ENCODE measurements at regions not wholly inside any gene's neighbourhood (a gene's known extent, or its start where the extent isn't known, plus 50 kb on each side); places are given as distances from the start of the nearest gene placed in this dataset.
A peak's percentile ranks its signal among the peaks of the same experiment; 100 is the strongest.

GRCh38 chr2:194003911-194004310 is 1653.1 kb upstream of the SLC39A10 start:
- no peak overlapping the region for H3K27ac Mint-ChIP-seq
- peaks cover 5% of the 10 kb centered on the region for H3K9me3 Mint-ChIP-seq
- no peak overlapping the region for H3K4me3 Mint-ChIP-seq
- ATAC-seq, result no peak
- no peaks in the 10 kb centered on the region for H3K4me1 Mint-ChIP-seq
- no peaks in the 10 kb centered on the region for H3K36me3 Mint-ChIP-seq
- DNase-seq (ENCODE audit: low spot score in 2 of 2), result no peak

- Mint-ChIP-seq H3K9me3 (peaks cover 7% of the 10 kb centered on the region), H3K4me1 (no peaks in the 10 kb centered on the region), H3K27ac (no peak overlapping the region), H3K4me3 (no peak overlapping the region), H3K36me3 (no peaks in the 10 kb centered on the region)
- ATAC-seq, result peak; percentile 24
- no peak for DNase-seq (ENCODE audit: low spot score in 2 of 2)
Measured at GRCh38 chr2:194002699-194003368, 1654.2 kb upstream of the SLC39A10 start.

GRCh38 chr2:193990868-193991267 is 1666.2 kb upstream of the SLC39A10 start:
- Mint-ChIP-seq H3K4me3 (no peak overlapping the region), H3K4me1 (no peaks in the 10 kb centered on the region), H3K27ac (no peak overlapping the region), H3K9me3 (peaks cover 7% of the 10 kb centered on the region), H3K36me3 (no peaks in the 10 kb centered on the region)
- no peak for DNase-seq (ENCODE audit: low spot score in 2 of 2)
- ATAC-seq, result no peak

- H3K9me3 Mint-ChIP-seq, result peaks cover 7% of the 10 kb centered on the region
- H3K4me1 Mint-ChIP-seq, result no peaks in the 10 kb centered on the region
- DNase-seq (ENCODE audit: low spot score in 2 of 2) (no peak), ATAC-seq (no peak)
- no peaks in the 10 kb centered on the region for H3K36me3 Mint-ChIP-seq
- no peak overlapping the region for H3K4me3 Mint-ChIP-seq
- H3K27ac Mint-ChIP-seq, result no peak overlapping the region
Measured at GRCh38 chr2:193989645-193990044, 1667.4 kb upstream of the SLC39A10 start.

- no peak for ATAC-seq
- H3K4me3 Mint-ChIP-seq, result no peak overlapping the region
- peaks cover 7% of the 10 kb centered on the region for H3K9me3 Mint-ChIP-seq
- DNase-seq (ENCODE audit: low spot score in 2 of 2), result no peak
- H3K4me1 Mint-ChIP-seq, result no peaks in the 10 kb centered on the region
- H3K27ac Mint-ChIP-seq, result no peak overlapping the region
- no peaks in the 10 kb centered on the region for H3K36me3 Mint-ChIP-seq
Measured at GRCh38 chr2:193988784-193989183, 1668.2 kb upstream of the SLC39A10 start.

GRCh38 chr2:193985272-193985671 is 1671.8 kb upstream of the SLC39A10 start:
- no peak for DNase-seq (ENCODE audit: low spot score in 2 of 2)
- no peak overlapping the region for H3K27ac Mint-ChIP-seq
- H3K9me3 Mint-ChIP-seq, result peaks cover 9% of the 10 kb centered on the region
- no peaks in the 10 kb centered on the region for H3K36me3 Mint-ChIP-seq
- H3K4me1 Mint-ChIP-seq, result no peaks in the 10 kb centered on the region
- H3K4me3 Mint-ChIP-seq, result no peak overlapping the region
- no peak for ATAC-seq

- no peak overlapping the region for H3K4me3 Mint-ChIP-seq
- H3K9me3 Mint-ChIP-seq, result peaks cover 4% of the 10 kb centered on the region
- H3K27ac Mint-ChIP-seq, result no peak overlapping the region
- DNase-seq (ENCODE audit: low spot score in 2 of 2) (no peak), ATAC-seq (no peak)
- H3K4me1 Mint-ChIP-seq, result no peaks in the 10 kb centered on the region
- no peaks in the 10 kb centered on the region for H3K36me3 Mint-ChIP-seq
Measured at GRCh38 chr2:193980599-193980998, 1676.4 kb upstream of the SLC39A10 start.

GRCh38 chr2:193973781-193974180 is 1683.2 kb upstream of the SLC39A10 start:
- no peak overlapping the region for H3K27ac Mint-ChIP-seq
- H3K9me3 Mint-ChIP-seq, result peaks cover 2% of the 10 kb centered on the region
- no peaks in the 10 kb centered on the region for H3K36me3 Mint-ChIP-seq

GRCh38 chr2:193966590-193966989 is 1690.4 kb upstream of the SLC39A10 start:
- DNase-seq (ENCODE audit: low spot score in 2 of 2) (no peak), ATAC-seq (no peak)
- H3K27ac Mint-ChIP-seq, result no peak overlapping the region
- no peaks in the 10 kb centered on the region for H3K36me3 Mint-ChIP-seq
- peaks cover 4% of the 10 kb centered on the region for H3K9me3 Mint-ChIP-seq
- no peaks in the 10 kb centered on the region for H3K4me1 Mint-ChIP-seq
- H3K4me3 Mint-ChIP-seq, result no peak overlapping the region

More at GRCh38 chr2:193973781-193974180, 1683.2 kb upstream of the SLC39A10 start:
- Mint-ChIP-seq H3K4me3 (no peak overlapping the region), H3K4me1 (no peaks in the 10 kb centered on the region)
- ATAC-seq (no peak), DNase-seq (ENCODE audit: low spot score in 2 of 2) (no peak)

- Mint-ChIP-seq H3K4me1 (no peaks in the 10 kb centered on the region), H3K4me3 (no peak overlapping the region), H3K9me3 (peaks cover 4% of the 10 kb centered on the region), H3K36me3 (no peaks in the 10 kb centered on the region), H3K27ac (no peak overlapping the region)
- ATAC-seq (no peak), DNase-seq (ENCODE audit: low spot score in 2 of 2) (no peak)
Measured at GRCh38 chr2:193965263-193965662, 1691.8 kb upstream of the SLC39A10 start.

GRCh38 chr2:193963472-193964119 is 1693.4 kb upstream of the SLC39A10 start:
- Mint-ChIP-seq H3K4me1 (no peaks in the 10 kb centered on the region), H3K36me3 (no peaks in the 10 kb centered on the region), H3K27ac (no peak overlapping the region), H3K9me3 (peaks cover 5% of the 10 kb centered on the region), H3K4me3 (no peak overlapping the region)
- DNase-seq (ENCODE audit: low spot score in 2 of 2) (no peak), ATAC-seq (no peak)

- H3K36me3 Mint-ChIP-seq, result no peaks in the 10 kb centered on the region
- peaks cover 8% of the 10 kb centered on the region for H3K9me3 Mint-ChIP-seq
- no peaks in the 10 kb centered on the region for H3K4me1 Mint-ChIP-seq
- ATAC-seq, result no peak
- H3K4me3 Mint-ChIP-seq, result no peak overlapping the region
- no peak overlapping the region for H3K27ac Mint-ChIP-seq
- DNase-seq (ENCODE audit: low spot score in 2 of 2), result no peak
Measured at GRCh38 chr2:193946806-193947205, 1710.2 kb upstream of the SLC39A10 start.

- Mint-ChIP-seq H3K4me3 (no peak overlapping the region), H3K36me3 (no peaks in the 10 kb centered on the region), H3K4me1 (no peaks in the 10 kb centered on the region), H3K27ac (no peak overlapping the region), H3K9me3 (peaks cover 7% of the 10 kb centered on the region)
- no peak for ATAC-seq
- DNase-seq (ENCODE audit: low spot score in 2 of 2), result no peak
Measured at GRCh38 chr2:193943406-193943960, 1713.5 kb upstream of the SLC39A10 start.

GRCh38 chr2:193935114-193935513 is 1721.9 kb upstream of the SLC39A10 start:
- H3K36me3 Mint-ChIP-seq, result no peaks in the 10 kb centered on the region
- H3K4me1 Mint-ChIP-seq, result no peaks in the 10 kb centered on the region
- H3K9me3 Mint-ChIP-seq, result peaks cover 5% of the 10 kb centered on the region
- H3K27ac Mint-ChIP-seq, result no peak overlapping the region
- H3K4me3 Mint-ChIP-seq, result no peak overlapping the region
- ATAC-seq (no peak), DNase-seq (ENCODE audit: low spot score in 2 of 2) (no peak)

- Mint-ChIP-seq H3K27ac (no peak overlapping the region), H3K4me3 (no peak overlapping the region), H3K36me3 (no peaks in the 10 kb centered on the region), H3K9me3 (peaks cover 6% of the 10 kb centered on the region), H3K4me1 (no peaks in the 10 kb centered on the region)
- DNase-seq (ENCODE audit: low spot score in 2 of 2), result no peak
- no peak for ATAC-seq
Measured at GRCh38 chr2:193929131-193929530, 1727.9 kb upstream of the SLC39A10 start.

GRCh38 chr2:193907561-193907960 is 1712.8 kb upstream of the TMEFF2 start:
- H3K36me3 Mint-ChIP-seq, result no peaks in the 10 kb centered on the region
- H3K4me1 Mint-ChIP-seq, result no peaks in the 10 kb centered on the region
- no peak overlapping the region for H3K27ac Mint-ChIP-seq
- H3K4me3 Mint-ChIP-seq, result no peak overlapping the region
- H3K9me3 Mint-ChIP-seq, result peaks cover 6% of the 10 kb centered on the region
- DNase-seq (ENCODE audit: low spot score in 2 of 2) (no peak), ATAC-seq (no peak)
